HepG2 (cell line): ENCODE measurements at regions not wholly inside any gene's neighbourhood (a gene's known extent, or its start where the extent isn't known, plus 50 kb on each side); places are given as distances from the start of the nearest gene placed in this dataset.

ENCODE experiments used
- PRPF4 ChIP-seq: fragments of 200-400 bp; formaldehyde crosslinking; IDR thresholded peaks from 2 replicates; pipeline ENCODE4 v1.6.1; 2016; ENCODE audit warnings: low read length, low read depth; ENCODE audit not compliant: poor library complexity, severe bottlenecking
- ZBTB40 ChIP-seq, 2 experiments: fragments of 450-650 bp in 1 of 2; sonication (generic) in 1 of 2; formaldehyde crosslinking in 1 of 2; IDR thresholded peaks; 2 replicates each; pipeline versions ENCODE4 v1.6.1 to v1.8.0; 2016 to 2022; ENCODE audit warnings: antibody characterized with exemption in 1 of 2, mild to moderate bottlenecking in 1 of 2, missing genetic modification reagents in 1 of 2
- ZNF143 ChIP-seq: sonication (generic); formaldehyde crosslinking; IDR thresholded peaks from 2 replicates; pipeline ENCODE4 v1.4.0; 2020; ENCODE audit warnings: missing genetic modification reagents
- ZNF280D ChIP-seq: sonication (generic); formaldehyde crosslinking; IDR thresholded peaks from 2 replicates; pipeline ENCODE4 v1.5.1; 2020; ENCODE audit warnings: mild to moderate bottlenecking, missing genetic modification reagents

DNA sequence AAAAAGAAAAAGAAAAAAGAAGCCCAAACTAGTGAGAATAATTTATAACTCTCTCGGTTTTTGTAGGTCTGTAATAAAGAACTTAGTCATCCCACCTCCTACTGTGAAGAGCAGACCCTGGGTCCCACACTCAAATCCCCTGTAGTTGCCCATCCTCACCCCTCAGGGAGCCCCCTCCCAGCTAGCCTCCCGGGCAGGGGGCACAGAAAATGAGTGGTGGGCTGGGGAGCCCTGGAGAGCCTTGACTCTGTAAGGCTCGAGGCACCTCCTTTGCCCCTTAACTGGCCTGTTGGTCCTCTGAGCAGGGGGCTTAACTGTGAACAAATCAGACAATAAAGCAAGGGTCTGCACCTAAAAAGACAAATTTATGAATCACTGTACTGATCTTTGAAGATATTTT is 57.5 kb upstream of the PRKACB start (continued):
- TF ChIP-seq ZBTB40 (IDR thresholded peaks at IDR 0.05), result no peak
- no peak for TF ChIP-seq ZBTB40 (CRISPR knock-in tag; IDR thresholded peaks at IDR 0.05)
- no peak for TF ChIP-seq ZNF143 (CRISPR knock-in tag)
- TF ChIP-seq ZNF280D (CRISPR knock-in tag), result no peak
- no peak for TF ChIP-seq PRPF4
